Cardiac muscle cell (in vitro differentiated cells and primary cell): ENCODE measurements at regions not wholly inside any gene's neighbourhood (a gene's known extent, or its start where the extent isn't known, plus 50 kb on each side); places are given as distances from the start of the nearest gene placed in this dataset.

ENCODE experiments used
- DNase-seq, 2 donors: peaks; one replicate each; pipeline versions ENCODE4 v3.0.0 to v3.0.0-alpha.2; 2010 to 2017; ENCODE audit warnings: low read depth in 1 of 2, low spot score in 1 of 2
- H3K27ac ChIP-seq: fragments of 200-600 bp; sonication (generic); 2 replicates; pipeline ENCODE4 v1.5.1; 2016
- H3K27me3 ChIP-seq: fragments of 200-600 bp; sonication (generic); 2 replicates; pipeline ENCODE4 v1.6.0; 2016; ENCODE audit warnings: control low read depth
- H3K36me3 ChIP-seq: fragments of 200-600 bp; sonication (generic); 2 replicates; pipeline ENCODE4 v1.5.1; 2016; ENCODE audit warnings: control low read depth
- H3K4me1 ChIP-seq: fragments of 200-600 bp; sonication (generic); 2 replicates; pipeline ENCODE4 v1.8.1; 2017; ENCODE audit warnings: low read depth, mild to moderate bottlenecking, mixed run types
- H3K4me3 ChIP-seq: fragments of 200-600 bp; sonication (generic); 2 replicates; pipeline ENCODE4 v1.5.1; 2016; ENCODE audit warnings: mild to moderate bottlenecking
- H3K9me3 ChIP-seq: fragments of 200-600 bp; sonication (generic); 2 replicates; pipeline ENCODE4 v1.5.1; 2017; ENCODE audit warnings: low read depth, mild to moderate bottlenecking, control low read depth
- TF ChIP-seq, protein P1 (sequence below): IDR thresholded peaks from 2 replicates; pipeline ENCODE4 v1.5.1; 2012; ENCODE audit warnings: low read depth, mild to moderate bottlenecking, low read length

DNA sequence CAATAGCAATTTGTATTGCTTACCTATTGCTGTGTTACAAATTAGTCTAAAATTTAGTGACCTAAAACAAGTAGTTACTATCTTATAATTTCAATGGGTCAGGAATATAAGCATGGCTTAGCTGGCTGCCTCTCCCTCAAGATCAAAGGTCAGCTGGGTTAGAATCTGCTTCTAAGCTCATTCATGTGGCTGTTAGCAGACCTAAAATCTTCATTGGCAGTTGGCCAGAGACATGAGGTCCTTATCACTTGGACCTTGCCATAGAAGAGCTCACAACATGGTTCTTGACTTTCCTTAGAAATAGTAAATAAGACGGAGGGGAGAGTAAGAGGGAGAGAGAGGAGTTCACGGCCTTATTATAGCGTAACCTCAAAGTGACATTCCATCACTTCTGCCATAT lies 468.0 kb downstream of the HTR7 start:
- H3K4me1 ChIP-seq = no peaks in the 10 kb centered on the region
- H3K36me3 ChIP-seq = no peaks in the 10 kb centered on the region
- H3K27me3 ChIP-seq = no peaks in the 10 kb centered on the region
- TF ChIP-seq, protein P1, sequence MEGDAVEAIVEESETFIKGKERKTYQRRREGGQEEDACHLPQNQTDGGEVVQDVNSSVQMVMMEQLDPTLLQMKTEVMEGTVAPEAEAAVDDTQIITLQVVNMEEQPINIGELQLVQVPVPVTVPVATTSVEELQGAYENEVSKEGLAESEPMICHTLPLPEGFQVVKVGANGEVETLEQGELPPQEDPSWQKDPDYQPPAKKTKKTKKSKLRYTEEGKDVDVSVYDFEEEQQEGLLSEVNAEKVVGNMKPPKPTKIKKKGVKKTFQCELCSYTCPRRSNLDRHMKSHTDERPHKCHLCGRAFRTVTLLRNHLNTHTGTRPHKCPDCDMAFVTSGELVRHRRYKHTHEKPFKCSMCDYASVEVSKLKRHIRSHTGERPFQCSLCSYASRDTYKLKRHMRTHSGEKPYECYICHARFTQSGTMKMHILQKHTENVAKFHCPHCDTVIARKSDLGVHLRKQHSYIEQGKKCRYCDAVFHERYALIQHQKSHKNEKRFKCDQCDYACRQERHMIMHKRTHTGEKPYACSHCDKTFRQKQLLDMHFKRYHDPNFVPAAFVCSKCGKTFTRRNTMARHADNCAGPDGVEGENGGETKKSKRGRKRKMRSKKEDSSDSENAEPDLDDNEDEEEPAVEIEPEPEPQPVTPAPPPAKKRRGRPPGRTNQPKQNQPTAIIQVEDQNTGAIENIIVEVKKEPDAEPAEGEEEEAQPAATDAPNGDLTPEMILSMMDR = no peak
- DNase-seq = no peak
- H3K9me3 ChIP-seq = no peaks in the 10 kb centered on the region
- no peak overlapping the region for H3K27ac ChIP-seq
- no peak overlapping the region for H3K4me3 ChIP-seq

DNA sequence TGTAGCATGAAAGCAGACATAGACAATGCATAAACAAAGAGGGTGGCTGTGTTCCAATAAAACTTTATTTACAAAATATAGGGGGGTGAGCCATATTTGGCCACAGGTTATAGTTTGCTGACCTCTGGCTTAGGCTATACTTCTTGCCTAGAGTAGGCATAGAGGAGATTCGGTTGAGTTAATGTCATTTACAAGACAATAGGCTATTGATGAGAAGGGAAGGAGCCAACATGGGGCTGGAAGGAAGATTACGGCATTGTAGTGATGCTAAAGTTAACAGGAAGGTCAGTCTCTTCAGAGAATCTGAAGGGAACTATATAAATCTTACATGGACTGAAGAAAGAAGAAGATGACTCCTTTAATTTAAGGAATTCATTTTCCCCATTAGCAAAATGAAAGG lies 463.5 kb downstream of the HTR7 start:
- H3K9me3 ChIP-seq = no peaks in the 10 kb centered on the region
- H3K4me3 ChIP-seq = no peak overlapping the region
- no peaks in the 10 kb centered on the region for H3K27me3 ChIP-seq
- no peaks in the 10 kb centered on the region for H3K36me3 ChIP-seq
- no peak for DNase-seq
- H3K27ac ChIP-seq = no peak overlapping the region
- TF ChIP-seq, protein P1 = no peak
- peaks cover 4% of the 10 kb centered on the region for H3K4me1 ChIP-seq

- TF ChIP-seq, protein P1 = no peak
- H3K27me3 ChIP-seq = no peaks in the 10 kb centered on the region
Measured at GRCh38 chr10:90396721-90397120, 461.1 kb downstream of the HTR7 start.

GRCh38 chr10:90398566-90398965 lies 459.3 kb downstream of the HTR7 start:
- H3K4me1 ChIP-seq = peaks cover 4% of the 10 kb centered on the region
- no peaks in the 10 kb centered on the region for H3K27me3 ChIP-seq
- no peaks in the 10 kb centered on the region for H3K36me3 ChIP-seq
- H3K4me3 ChIP-seq = no peak overlapping the region
- peak in 1 of 2 donors; percentile 38 for DNase-seq
- no peaks in the 10 kb centered on the region for H3K9me3 ChIP-seq
- TF ChIP-seq, protein P1 = no peak
- no peak overlapping the region for H3K27ac ChIP-seq

More at GRCh38 chr10:90396721-90397120, 461.1 kb downstream of the HTR7 start:
- Histone ChIP-seq H3K27ac (no peak overlapping the region), H3K9me3 (no peaks in the 10 kb centered on the region), H3K4me3 (no peak overlapping the region), H3K36me3 (no peaks in the 10 kb centered on the region), H3K4me1 (peaks cover 4% of the 10 kb centered on the region)
- DNase-seq = no peak

GRCh38 chr10:90399782-90400181 lies 458.1 kb downstream of the HTR7 start:
- TF ChIP-seq, protein P1 = no peak
- Histone ChIP-seq H3K9me3 (no peaks in the 10 kb centered on the region), H3K27ac (no peak overlapping the region), H3K4me3 (no peak overlapping the region), H3K36me3 (no peaks in the 10 kb centered on the region), H3K27me3 (no peaks in the 10 kb centered on the region), H3K4me1 (peaks cover 4% of the 10 kb centered on the region)
- DNase-seq = no peak
